A673 (cell line): ENCODE measurements at regions not wholly inside any gene's neighbourhood (a gene's known extent, or its start where the extent isn't known, plus 50 kb on each side); places are given as distances from the start of the nearest gene placed in this dataset.

ENCODE experiments used
- BruUV-seq: library from RNA; stranded (reverse); fragments of 400-500 nt; replicated peaks from 2 replicates; lab custom pipeline; 2021; lab: Mats Ljungman, UMichigan
- CTCF ChIA-PET: fragments of 300-600 bp; sonication (Branson Sonifier 250); formaldehyde crosslinking; loops from one replicate; lab custom pipeline; 2022; ENCODE audit warnings: antibody characterized with exemption; lab: Charles Lee
- POLR2A ChIA-PET: fragments of 300-600 bp; sonication (Branson Sonifier 250); formaldehyde crosslinking; loops from one replicate; lab custom pipeline; 2022; ENCODE audit warnings: antibody characterized with exemption; ENCODE audit not compliant: low non-redundant PET; lab: Charles Lee
- DNase-seq: peaks from one replicate; pipeline ENCODE4 v3.0.0-alpha.2; 2015; ENCODE audit warnings: low spot score
- H3K27ac ChIP-seq: fragments of 200-600 bp; sonication (generic); 2 replicates; pipeline ENCODE4 v1.5.1; 2016; ENCODE audit warnings: mixed run types, low read depth, mild to moderate bottlenecking, mixed read lengths, antibody characterized with exemption, low read length; ENCODE audit not compliant: poor library complexity, severe bottlenecking
- H3K27me3 ChIP-seq: fragments of 200-600 bp; sonication (generic); replicated peaks from 2 replicates; pipeline ENCODE4 v1.6.1; 2017; ENCODE audit warnings: mixed run types, low read depth, mild to moderate bottlenecking, mixed read lengths, antibody characterized with exemption, low read length; ENCODE audit not compliant: insufficient read depth, poor library complexity
- H3K36me3 ChIP-seq: fragments of 200-600 bp; sonication (generic); 2 replicates; pipeline ENCODE4 v1.6.1; 2016; ENCODE audit warnings: mixed run types, mild to moderate bottlenecking, mixed read lengths, antibody characterized with exemption, low read length; ENCODE audit not compliant: insufficient read depth, poor library complexity, severe bottlenecking
- H3K4me1 ChIP-seq: fragments of 200-600 bp; sonication (generic); 2 replicates; pipeline ENCODE4 v1.6.1; 2017; ENCODE audit warnings: mixed run types, mild to moderate bottlenecking, mixed read lengths, antibody characterized with exemption, low read length; ENCODE audit not compliant: insufficient read depth, poor library complexity, severe bottlenecking
- H3K4me3 ChIP-seq: fragments of 200-600 bp; sonication (generic); 2 replicates; pipeline ENCODE4 v1.5.1; 2016; ENCODE audit warnings: low read depth, mixed run types, mild to moderate bottlenecking, mixed read lengths, low read length; ENCODE audit not compliant: poor library complexity, severe bottlenecking
- H3K9me3 ChIP-seq: fragments of 200-600 bp; sonication (generic); 2 replicates; pipeline ENCODE4 v1.6.1; 2016; ENCODE audit warnings: mixed run types, low read depth, mild to moderate bottlenecking, mixed read lengths, antibody characterized with exemption, low read length; ENCODE audit not compliant: poor library complexity, severe bottlenecking
- CTCF ChIP-seq: fragments of 300-800, 200-600 bp; sonication (generic); conservative IDR thresholded peaks from 2 replicates; pipeline ENCODE4 v1.5.1; 2017; ENCODE audit warnings: low read depth, mild to moderate bottlenecking, antibody characterized with exemption, low read length, moderate library complexity, mixed read lengths
- EZH2 ChIP-seq: fragments of 200-600 bp; sonication (generic); IDR thresholded peaks from 2 replicates; pipeline ENCODE4 v1.6.1; 2017; ENCODE audit warnings: borderline replicate concordance, low read depth, mild to moderate bottlenecking, mixed read lengths, antibody characterized with exemption, low read length; ENCODE audit not compliant: poor library complexity, severe bottlenecking
- intact Hi-C: fragments of 100-400 bp; cut with micrococcal nuclease; formaldehyde crosslinking; loops from one replicate; pipeline ENCODE4 v1.10.0; 2022; ENCODE audit not compliant: unreplicated experiment

GRCh38 chr14:71737760-71738159 lies 194.5 kb upstream of the RGS6 start:
- POLR2A ChIA-PET, result no interaction called here

GRCh38 chr14:71739273-71739990 lies 192.8 kb upstream of the RGS6 start:
- H3K27me3 ChIP-seq, result no peaks in the 10 kb centered on the region
- H3K27ac ChIP-seq, result peak overlapping the region; percentile 68
- no peak for TF ChIP-seq EZH2
- no peak; the same call in 1 of the 2 replicates for TF ChIP-seq CTCF
- ChIA-PET CTCF (interaction anchor here (0.5 to 1.0 kb wide), 2 partner anchors 13 to 162 kb away, joined by 3 read pairs; no protein-coding TSS in a partner anchor), POLR2A (interaction anchor here (1.0 kb wide), 1 partner anchor 12 kb away, joined by 3 read pairs; no protein-coding TSS in a partner anchor)
- H3K4me3 ChIP-seq, result no peak overlapping the region
- intact Hi-C loops, result no loop called here
- peak; percentile 87 for DNase-seq
- peaks cover 18% of the 10 kb centered on the region for H3K4me1 ChIP-seq
- no peaks in the 10 kb centered on the region for H3K9me3 ChIP-seq
- H3K36me3 ChIP-seq, result peaks cover 17% of the 10 kb centered on the region
- BruUV-seq, result TSS peak; percentile 64

More at GRCh38 chr14:71737760-71738159, 194.5 kb upstream of the RGS6 start:
- DNase-seq, result no peak
- H3K4me1 ChIP-seq, result peaks cover 18% of the 10 kb centered on the region
- BruUV-seq, result no TSS peak
- TF ChIP-seq EZH2, result no peak
- no peak for TF ChIP-seq CTCF
- H3K27ac ChIP-seq, result no peak overlapping the region
- no peaks in the 10 kb centered on the region for H3K9me3 ChIP-seq
- H3K4me3 ChIP-seq, result no peak overlapping the region
- CTCF ChIA-PET, result interaction anchor here (0.7 to 1.2 kb wide), 3 partner anchors 15 to 118 kb away, joined by 3 to 7 read pairs (median 6); no protein-coding TSS in a partner anchor
- intact Hi-C loops, result no loop called here
- H3K27me3 ChIP-seq, result no peaks in the 10 kb centered on the region
- H3K36me3 ChIP-seq, result peaks cover 26% of the 10 kb centered on the region

- peaks cover 8% of the 10 kb centered on the region for H3K36me3 ChIP-seq
- no peak for DNase-seq
- TF ChIP-seq EZH2 (no peak), CTCF (no peak)
- peaks cover 18% of the 10 kb centered on the region for H3K4me1 ChIP-seq
- no TSS peak for BruUV-seq
- intact Hi-C loops, result no loop called here
- POLR2A ChIA-PET, result no interaction called here
- H3K9me3 ChIP-seq, result no peaks in the 10 kb centered on the region
- no peak overlapping the region for H3K27ac ChIP-seq
- no peak overlapping the region for H3K4me3 ChIP-seq
- no peaks in the 10 kb centered on the region for H3K27me3 ChIP-seq
- CTCF ChIA-PET, result interaction anchor here (0.7 kb wide), 1 partner anchor 104 kb away, joined by 3 read pairs; no protein-coding TSS in a partner anchor
Measured at GRCh38 chr14:71741241-71741640, 191.0 kb upstream of the RGS6 start.
